ENCODE measurements at regions not wholly inside any gene's neighbourhood (a gene's known extent, or its start where the extent isn't known, plus 50 kb on each side); places are given as distances from the start of the nearest gene placed in this dataset.

DNA sequence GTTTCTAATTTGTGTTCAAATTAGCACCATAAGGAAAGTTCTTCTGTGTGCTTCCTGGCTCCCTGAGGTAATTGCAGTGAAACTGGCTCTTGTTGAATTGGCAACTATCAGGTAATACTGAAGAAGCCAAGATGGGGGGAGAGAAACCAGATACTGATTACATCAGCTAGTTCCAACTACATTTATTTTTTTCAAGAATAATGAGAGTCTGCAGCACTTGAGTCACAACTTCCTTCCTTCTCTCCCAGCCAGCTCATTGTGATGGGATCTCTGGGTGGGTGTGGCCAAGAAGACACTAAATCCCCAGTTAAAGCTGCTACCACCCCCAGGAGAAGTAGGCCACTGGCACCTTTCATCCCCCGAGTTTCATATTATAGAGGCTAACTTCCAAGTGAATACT is 100.7 kb upstream of the RXFP2 start:
- no peak overlapping the region for H3K4me3 ChIP-seq (ENCODE audit: low read depth in 1 of 3, low read length in 3 of 3)
- no peaks in the 10 kb centered on the region for H3K4me1 ChIP-seq (ENCODE audit: control insufficient read depth in 4 of 4, insufficient read depth in 4 of 4, low read length in 3 of 4)
- no peak for DNase-seq (ENCODE audit: low spot score)
- H3K27ac ChIP-seq (ENCODE audit: low read depth in 1 of 2, low read length in 2 of 2): no peak overlapping the region
- H3K36me3 ChIP-seq (ENCODE audit: control insufficient read depth in 4 of 4, insufficient read depth in 3 of 4, low read depth in 1 of 4, low read length in 3 of 4): no peaks in the 10 kb centered on the region
- 76% methylated on average over 1 of the region's 1 CpG for WGBS
- H3K27me3 ChIP-seq (ENCODE audit: control insufficient read depth in 4 of 4, insufficient read depth in 4 of 4, low read length in 3 of 4): no peaks in the 10 kb centered on the region
- TF ChIP-seq NR2F2 (IDR thresholded peaks at IDR 0.05) (no peak), YY1 (IDR thresholded peaks at IDR 0.05) (no peak), GABPA (IDR thresholded peaks at IDR 0.05 in 1 of 2, conservative IDR thresholded peaks at IDR 0.05 in 1 of 2) (no peak), JUND (IDR thresholded peaks at IDR 0.05) (no peak), RAD21 (IDR thresholded peaks at IDR 0.05) (no peak), SP1 (IDR thresholded peaks at IDR 0.05) (no peak), EGR1 (IDR thresholded peaks at IDR 0.05; ENCODE audit: low read depth in 2 of 2) (no peak), RXRA (IDR thresholded peaks at IDR 0.05) (no peak), TAF1 (conservative IDR thresholded peaks at IDR 0.05) (no peak), HNF4A (conservative IDR thresholded peaks at IDR 0.05) (no peak), FOXA2 (IDR thresholded peaks at IDR 0.05) (no peak), FOXA1 (IDR thresholded peaks at IDR 0.05) (no peak), HNF4G (IDR thresholded peaks at IDR 0.05) (no peak)
- TF ChIP-seq, protein P1, sequence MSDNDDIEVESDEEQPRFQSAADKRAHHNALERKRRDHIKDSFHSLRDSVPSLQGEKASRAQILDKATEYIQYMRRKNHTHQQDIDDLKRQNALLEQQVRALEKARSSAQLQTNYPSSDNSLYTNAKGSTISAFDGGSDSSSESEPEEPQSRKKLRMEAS (IDR thresholded peaks at IDR 0.05): no peak
- TF ChIP-seq, protein P2, sequence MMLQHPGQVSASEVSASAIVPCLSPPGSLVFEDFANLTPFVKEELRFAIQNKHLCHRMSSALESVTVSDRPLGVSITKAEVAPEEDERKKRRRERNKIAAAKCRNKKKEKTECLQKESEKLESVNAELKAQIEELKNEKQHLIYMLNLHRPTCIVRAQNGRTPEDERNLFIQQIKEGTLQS (IDR thresholded peaks at IDR 0.05): no peak
- TF ChIP-seq, protein P3, sequence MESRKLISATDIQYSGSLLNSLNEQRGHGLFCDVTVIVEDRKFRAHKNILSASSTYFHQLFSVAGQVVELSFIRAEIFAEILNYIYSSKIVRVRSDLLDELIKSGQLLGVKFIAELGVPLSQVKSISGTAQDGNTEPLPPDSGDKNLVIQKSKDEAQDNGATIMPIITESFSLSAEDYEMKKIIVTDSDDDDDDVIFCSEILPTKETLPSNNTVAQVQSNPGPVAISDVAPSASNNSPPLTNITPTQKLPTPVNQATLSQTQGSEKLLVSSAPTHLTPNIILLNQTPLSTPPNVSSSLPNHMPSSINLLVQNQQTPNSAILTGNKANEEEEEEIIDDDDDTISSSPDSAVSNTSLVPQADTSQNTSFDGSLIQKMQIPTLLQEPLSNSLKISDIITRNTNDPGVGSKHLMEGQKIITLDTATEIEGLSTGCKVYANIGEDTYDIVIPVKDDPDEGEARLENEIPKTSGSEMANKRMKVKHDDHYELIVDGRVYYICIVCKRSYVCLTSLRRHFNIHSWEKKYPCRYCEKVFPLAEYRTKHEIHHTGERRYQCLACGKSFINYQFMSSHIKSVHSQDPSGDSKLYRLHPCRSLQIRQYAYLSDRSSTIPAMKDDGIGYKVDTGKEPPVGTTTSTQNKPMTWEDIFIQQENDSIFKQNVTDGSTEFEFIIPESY (IDR thresholded peaks at IDR 0.05): no peak
- TF ChIP-seq, protein P4, sequence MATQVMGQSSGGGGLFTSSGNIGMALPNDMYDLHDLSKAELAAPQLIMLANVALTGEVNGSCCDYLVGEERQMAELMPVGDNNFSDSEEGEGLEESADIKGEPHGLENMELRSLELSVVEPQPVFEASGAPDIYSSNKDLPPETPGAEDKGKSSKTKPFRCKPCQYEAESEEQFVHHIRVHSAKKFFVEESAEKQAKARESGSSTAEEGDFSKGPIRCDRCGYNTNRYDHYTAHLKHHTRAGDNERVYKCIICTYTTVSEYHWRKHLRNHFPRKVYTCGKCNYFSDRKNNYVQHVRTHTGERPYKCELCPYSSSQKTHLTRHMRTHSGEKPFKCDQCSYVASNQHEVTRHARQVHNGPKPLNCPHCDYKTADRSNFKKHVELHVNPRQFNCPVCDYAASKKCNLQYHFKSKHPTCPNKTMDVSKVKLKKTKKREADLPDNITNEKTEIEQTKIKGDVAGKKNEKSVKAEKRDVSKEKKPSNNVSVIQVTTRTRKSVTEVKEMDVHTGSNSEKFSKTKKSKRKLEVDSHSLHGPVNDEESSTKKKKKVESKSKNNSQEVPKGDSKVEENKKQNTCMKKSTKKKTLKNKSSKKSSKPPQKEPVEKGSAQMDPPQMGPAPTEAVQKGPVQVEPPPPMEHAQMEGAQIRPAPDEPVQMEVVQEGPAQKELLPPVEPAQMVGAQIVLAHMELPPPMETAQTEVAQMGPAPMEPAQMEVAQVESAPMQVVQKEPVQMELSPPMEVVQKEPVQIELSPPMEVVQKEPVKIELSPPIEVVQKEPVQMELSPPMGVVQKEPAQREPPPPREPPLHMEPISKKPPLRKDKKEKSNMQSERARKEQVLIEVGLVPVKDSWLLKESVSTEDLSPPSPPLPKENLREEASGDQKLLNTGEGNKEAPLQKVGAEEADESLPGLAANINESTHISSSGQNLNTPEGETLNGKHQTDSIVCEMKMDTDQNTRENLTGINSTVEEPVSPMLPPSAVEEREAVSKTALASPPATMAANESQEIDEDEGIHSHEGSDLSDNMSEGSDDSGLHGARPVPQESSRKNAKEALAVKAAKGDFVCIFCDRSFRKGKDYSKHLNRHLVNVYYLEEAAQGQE (IDR thresholded peaks at IDR 0.05): no peak
- TF ChIP-seq, protein P5, sequence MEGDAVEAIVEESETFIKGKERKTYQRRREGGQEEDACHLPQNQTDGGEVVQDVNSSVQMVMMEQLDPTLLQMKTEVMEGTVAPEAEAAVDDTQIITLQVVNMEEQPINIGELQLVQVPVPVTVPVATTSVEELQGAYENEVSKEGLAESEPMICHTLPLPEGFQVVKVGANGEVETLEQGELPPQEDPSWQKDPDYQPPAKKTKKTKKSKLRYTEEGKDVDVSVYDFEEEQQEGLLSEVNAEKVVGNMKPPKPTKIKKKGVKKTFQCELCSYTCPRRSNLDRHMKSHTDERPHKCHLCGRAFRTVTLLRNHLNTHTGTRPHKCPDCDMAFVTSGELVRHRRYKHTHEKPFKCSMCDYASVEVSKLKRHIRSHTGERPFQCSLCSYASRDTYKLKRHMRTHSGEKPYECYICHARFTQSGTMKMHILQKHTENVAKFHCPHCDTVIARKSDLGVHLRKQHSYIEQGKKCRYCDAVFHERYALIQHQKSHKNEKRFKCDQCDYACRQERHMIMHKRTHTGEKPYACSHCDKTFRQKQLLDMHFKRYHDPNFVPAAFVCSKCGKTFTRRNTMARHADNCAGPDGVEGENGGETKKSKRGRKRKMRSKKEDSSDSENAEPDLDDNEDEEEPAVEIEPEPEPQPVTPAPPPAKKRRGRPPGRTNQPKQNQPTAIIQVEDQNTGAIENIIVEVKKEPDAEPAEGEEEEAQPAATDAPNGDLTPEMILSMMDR (IDR thresholded peaks at IDR 0.05; ENCODE audit: low read depth, low read length, missing input control): no peak
- peaks cover 0 to 2% (median 0%) of the 10 kb centered on the region in 4 donors for H3K9me3 ChIP-seq (ENCODE audit: control insufficient read depth in 4 of 4, low read length in 3 of 4)
- H3K9ac ChIP-seq (ENCODE audit: low read depth in 1 of 2, low read length in 2 of 2): no peak overlapping the region
